ENCODE measurements at regions not wholly inside any gene's neighbourhood (a gene's known extent, or its start where the extent isn't known, plus 50 kb on each side); places are given as distances from the start of the nearest gene placed in this dataset.
A peak's percentile ranks its signal among the peaks of the same experiment; 100 is the strongest.

DNA sequence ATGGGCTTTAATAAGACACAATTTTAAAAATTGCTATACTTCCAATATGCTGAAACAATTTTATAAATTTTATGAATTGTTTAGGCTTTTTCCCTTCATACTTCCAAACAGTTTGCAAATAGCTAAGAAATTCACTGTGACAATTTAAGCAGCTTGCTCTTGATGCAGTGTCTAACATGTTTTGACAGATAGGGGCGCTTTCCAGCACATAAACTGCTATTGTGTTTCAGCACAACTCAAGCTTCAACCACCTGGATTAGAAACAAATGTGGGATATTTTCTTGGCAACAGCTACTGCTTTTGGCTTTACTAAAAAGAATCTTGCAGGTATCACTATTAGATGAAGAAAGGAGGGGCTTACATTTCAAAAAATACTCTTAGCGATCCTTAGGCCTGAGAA is 565.8 kb upstream of the DPPA4 start:
- no peak for DNase-seq

DNA sequence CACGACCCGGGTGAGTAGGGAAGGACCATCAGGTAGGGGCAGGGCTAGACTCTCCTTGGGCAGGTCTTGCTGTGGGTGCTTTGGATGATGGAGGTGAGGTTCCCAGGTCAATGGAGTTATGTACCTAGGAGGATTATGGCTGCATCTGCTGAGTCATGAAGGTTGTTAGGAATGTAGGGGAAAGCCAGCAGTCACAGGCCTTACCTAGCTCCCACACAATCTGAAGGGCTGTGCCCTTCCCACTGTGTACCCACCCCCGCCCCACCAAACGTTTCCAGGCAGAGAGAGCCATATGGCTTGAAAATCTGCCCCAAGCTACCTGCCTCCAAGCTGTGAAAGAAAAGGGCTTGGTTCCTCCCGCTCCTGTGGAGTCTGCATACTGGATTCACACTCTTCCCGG is 573.4 kb upstream of the DPPA4 start:
- DNase-seq, result no peak

DNA sequence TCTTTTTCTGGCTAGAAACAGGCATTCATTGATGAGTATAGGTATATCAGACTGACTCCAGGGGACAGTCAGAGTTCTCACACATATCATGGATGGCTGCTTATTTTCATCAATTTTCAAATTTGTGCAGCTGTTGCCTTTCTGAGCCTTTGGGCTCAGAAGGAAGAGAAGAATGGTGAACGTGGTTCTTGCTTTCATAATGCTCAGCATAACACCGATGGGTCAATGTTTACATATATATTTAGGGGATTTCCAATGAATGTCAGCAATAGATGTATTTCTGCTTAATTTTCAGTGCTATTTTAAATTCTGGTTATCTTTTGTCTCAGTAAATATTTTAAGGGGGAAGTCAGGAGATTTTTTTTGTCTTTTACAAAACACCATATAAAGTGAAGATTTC is 581.4 kb upstream of the DPPA4 start:
- DNase-seq, result no peak

DNA sequence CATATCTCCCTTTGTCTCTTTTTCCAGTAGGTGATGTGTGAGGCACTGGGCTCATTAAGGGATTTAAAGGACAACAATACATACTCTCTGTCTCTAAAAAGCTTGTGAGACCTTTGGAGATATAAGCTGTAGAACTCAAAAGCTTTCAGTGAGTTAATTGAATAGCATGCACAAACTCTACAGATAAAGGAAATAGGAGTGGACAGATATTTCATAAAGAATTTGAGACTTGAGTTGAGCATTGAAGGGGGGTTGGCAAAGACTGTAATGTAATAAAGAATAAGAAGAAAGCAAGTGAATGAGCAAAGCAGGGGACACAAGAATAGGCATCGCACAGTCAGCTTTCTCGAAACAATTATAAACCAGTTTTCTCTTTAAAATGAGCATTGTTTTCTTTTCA is 583.4 kb upstream of the DPPA4 start:
- DNase-seq, result no peak

DNA sequence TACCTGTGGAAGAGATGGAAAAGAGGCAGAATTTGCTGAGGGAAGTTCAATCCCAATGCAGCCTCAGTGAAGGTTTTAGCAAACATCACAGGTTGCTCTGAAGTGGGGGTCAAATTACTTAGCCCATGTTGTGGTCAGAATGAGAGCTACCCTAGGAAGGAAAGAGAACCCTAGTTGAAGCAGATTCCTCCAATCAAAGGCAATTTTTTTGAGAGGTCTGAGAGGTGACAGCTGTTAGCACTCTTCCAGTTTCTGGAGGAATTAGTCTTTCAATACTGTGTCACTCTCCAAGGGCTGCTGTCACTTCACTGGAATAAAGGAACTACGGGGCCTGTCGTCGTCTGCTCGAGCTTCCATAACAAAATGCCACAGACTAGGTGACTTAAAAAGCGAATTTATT is 584.2 kb upstream of the DPPA4 start:
- peak; percentile 34 for DNase-seq

DNA sequence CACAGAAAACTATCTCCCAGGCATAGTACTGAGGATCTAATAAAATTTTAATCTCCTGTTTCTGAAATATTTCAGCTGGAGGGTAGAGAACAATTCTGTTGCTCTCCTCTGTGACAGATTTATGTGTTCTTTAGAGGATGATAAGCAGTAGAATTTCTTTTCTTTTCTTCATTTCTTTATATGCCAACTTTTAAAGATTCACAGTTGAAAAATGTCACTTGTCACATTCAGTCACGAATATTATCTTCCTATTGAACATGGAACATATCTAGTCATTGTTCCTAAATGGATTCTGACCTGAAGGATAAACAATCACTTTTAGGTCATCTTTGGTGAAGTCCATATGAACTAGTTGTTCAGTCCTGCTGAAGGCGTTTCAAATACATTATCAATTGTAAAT is 585.5 kb upstream of the DPPA4 start:
- DNase-seq, result no peak

DNA sequence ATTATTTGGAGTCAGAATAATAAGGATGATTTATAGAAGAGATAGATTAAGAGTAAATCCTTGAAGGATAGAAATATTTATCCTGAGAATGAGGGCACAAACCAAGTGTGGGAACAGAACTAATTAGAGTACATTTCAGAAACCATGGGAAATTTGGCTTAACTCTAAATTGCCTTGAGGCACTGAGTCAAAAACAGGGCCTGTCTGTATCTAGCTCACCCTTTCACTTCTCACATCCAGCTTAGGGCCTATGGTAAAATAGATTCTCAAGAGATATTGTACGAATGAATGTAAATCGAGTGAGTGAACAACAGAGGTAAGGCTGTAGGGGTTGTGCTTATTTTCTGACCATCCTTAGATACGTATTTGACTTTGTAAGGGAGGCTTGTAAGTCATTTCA is 586.1 kb upstream of the DPPA4 start:
- no peak for DNase-seq

DNA sequence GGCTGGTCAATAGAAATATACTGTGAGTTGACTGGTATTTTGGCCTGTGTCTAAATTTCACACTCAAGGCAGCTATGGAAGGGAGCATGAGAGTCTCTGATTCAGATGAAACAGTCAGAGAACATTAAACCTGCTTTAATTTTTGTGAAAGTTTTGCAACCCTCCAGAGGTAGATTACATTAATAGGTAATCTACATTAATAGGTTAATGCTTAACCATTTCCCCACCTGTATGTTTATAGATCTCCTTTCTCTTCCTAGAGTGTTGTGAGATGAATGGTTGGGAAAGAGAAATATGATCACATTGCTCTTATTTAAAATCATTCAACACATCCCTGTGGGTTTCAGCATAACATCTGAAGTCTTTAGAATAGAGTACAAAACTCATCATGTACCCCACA is 586.9 kb upstream of the DPPA4 start:
- DNase-seq, result no peak

DNA sequence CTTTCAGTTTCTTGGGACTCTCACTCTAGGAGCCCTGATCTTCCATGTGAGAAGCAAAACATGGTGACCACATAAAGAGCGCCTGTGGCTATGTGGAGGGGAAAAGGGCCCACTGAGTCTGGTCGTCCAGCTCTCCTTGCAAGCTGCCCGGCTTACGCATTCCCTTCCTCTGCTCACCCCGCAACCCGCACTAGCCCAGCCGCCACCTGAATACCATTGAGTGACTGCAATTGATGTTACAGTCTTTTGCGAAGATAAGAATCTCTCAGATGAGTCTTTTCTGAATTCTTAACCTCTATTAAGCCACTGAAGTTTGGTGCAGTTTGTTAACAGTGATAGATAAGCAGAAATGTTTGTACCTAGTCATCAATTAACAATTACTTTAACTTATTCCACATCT is 589.0 kb upstream of the DPPA4 start:
- DNase-seq, result no peak

DNA sequence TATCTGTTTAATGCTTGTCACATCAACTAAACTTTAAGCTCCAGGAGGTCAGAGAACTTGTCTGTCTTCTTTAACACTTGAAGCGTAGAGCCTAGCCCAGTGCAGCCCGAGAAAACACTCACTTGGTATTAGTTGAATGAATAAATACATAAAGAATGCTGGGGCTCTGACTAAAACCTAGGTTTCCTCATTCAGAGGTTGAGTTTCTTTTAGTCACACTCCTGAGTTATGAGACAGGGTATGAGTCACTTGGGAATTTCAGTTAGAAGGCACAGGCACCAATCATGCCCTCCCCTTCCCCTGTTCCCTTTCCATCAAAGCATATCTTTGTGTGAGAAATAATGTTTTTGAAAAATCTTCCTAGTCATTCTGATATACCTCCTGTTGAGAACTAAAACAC is 589.8 kb upstream of the DPPA4 start:
- no peak for DNase-seq

DNA sequence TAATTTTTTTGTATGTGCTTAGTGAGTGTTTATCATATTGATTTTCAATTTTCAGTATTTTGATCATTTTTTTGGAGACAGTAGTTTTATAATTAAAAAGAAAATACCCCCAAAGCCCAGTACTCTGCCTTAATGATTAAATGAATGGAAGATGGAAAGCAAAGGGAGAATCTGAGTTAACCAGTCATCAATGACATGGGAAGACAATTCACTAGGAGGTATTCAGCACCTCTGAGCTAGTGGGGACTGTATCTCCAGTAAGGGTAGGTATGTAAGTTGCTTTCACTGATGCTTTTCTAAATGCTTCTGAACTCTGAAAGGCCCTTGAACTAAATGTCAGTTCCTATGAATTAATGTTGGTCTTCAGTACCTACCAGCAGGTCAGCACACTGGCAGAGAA is 590.4 kb upstream of the DPPA4 start:
- DNase-seq, result no peak

DNA sequence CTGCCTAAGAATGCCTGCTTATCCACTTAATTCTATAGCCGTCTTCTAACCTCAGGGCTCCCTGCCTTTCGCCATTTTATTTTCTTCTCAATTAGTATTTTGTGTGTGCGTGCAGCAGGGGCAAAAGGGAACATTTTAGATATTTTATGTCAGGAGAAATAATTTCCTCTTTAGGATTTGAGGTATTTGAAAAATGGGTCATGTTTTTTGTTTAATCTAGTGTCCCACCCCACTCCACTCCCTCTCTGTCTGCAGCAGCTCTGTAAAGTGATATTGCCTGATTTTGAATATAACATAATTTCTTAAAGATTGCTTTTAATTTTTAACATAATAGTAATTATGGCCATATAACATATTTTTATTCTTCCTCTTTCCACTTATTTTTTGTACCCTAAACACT is 593.2 kb upstream of the DPPA4 start:
- DNase-seq, result no peak

DNA sequence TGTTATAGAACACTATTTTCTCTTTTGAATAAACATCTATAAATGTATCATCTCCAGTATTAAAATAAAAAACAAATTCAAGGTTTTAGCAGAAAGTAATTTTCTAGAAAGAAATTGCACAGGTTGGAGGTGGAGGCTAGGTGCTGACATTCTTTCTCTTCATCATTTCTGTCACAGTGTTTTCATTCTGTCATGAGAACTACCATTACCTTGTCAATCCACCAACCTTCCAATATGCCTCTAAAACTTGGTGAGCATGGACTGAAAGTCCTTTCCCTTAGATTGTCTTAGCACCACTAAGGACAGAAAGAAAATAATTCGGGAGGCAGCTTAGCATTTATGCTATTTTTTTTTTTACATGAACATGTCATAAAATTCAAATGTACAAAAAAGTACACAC is 596.2 kb upstream of the DPPA4 start:
- DNase-seq, result no peak

DNA sequence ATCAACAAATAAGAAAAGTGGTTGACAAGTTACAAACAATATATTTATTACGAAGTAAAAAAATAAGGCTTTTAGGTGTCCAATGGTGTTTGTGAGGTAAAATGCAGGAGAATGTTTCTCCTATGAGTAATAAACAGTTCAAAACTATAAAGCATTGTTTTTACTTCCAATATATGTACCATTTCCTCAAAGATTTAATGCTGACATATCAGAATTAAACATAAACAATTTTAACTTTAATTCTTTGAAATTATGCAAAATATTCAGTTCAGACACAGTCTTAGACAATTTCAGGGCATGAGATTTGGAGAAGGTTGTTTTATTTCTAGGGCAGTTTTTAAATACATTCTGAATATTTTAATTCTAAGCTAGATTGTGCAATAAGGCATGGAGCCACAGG is 602.5 kb upstream of the DPPA4 start:
- DNase-seq, result no peak

DNA sequence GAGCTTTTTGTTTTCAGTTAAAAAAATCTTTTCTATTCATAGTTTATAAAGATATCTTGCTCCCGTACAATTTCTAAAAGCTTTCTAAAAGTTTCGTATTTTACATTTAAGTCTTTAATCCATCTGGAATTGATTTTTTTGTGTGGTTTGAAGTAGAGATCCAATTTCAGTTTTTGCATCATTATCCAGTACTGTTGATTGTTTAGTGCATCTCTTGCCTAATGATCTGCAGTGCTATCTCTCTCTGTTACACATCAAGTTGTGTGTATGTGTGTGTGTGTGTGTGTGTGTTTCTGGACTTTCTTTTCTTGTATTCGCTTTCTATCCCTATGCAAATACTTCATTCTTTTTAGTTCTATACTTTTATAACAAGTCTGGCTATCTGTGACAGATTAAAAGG is 605.8 kb upstream of the DPPA4 start:
- DNase-seq, result no peak

DNA sequence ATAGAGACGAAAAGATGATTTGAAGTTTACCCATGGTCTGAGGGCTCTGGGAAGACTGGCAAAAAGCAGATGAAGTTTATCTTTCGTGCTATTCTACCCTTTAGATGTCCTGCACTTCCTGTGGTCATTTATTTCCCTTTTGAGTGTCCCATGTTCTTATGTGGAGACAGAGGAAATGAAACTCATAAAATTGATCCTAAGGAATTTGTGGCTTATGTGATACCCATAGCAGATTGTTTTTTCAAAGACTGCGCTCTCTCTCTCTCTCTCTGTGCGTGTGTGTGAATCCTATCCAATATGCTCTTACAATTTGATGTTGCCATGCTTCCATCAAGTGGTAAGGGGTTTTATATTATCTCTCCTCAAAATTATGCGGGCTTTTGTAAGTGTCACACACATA is 607.5 kb upstream of the DPPA4 start:
- no peak for DNase-seq

DNA sequence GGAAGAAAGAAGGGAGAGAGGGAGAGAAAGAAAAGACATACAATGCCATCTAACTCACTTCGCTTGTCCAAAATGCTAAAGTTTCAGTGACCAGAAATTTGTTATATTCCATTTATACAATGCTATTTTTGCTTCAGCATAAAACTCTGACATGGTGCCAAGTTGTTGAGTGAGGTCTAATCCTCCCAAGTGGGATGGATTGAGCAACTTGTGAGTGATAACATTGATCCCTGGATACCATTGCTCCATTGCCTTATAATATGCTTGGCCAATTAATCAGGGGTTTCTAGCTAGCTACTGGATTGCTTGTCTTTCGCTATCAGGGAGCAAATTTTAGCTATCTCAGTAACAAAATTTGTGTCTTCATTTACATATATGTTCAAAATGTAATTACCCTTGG is 615.6 kb upstream of the DPPA4 start:
- no peak for DNase-seq

DNA sequence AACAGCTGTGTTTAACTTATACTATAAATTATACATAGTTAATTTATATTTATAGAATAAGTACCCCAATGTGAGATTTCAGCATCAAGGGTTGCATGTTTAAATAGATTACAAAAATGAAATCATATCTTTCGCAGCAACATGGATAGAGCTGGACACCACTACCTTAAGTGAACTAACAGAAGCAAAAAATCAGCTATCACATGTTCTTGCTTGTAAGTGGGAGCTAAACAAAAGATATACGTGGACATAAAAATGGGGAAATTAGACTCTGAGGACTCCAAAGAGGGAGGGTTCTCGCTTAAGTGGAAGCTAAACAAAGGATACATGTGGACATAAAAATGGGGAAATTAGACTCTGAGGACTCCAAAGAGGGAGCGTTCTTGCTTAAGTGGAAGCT is 626.5 kb upstream of the DPPA4 start:
- no peak for DNase-seq

DNA sequence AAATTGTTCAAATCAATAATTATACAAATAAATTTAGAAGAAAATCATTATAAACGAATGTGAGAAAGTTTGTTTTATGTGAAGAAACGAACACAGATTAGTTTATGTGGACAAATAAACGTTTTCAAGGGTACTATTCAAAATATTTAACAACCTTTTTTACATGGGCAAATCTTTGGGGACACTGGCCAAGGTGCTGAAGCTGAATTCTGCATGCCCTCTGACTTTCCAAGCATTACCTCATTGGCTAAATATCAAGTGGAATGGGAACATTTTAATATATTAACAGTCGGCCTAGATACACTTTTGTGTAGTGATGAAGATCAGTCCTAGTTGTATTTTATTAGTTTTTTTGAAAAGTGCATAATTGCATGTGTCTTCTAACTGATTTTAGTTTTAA is 636.4 kb upstream of the DPPA4 start:
- DNase-seq, result no peak

DNA sequence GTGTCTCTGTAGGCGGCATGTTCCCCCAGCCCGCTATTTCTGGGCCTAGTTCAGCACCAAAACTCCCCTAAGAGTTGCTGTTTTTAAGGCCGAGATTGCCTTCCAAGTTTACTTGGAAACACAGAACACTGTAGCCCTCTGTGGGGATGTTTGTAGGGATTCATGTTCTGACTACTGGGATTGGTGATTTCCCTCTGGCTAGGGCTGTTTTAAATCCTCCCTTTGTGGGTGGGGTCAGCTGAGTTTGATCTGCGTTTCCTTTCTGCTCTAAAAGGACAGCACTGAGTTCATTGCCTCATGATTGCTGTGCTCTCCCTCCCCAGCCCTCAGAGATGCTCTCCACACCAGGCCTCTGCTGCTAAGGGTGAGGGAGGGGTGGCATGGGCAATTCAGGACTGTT is 640.6 kb upstream of the DPPA4 start:
- no peak for DNase-seq

DNA sequence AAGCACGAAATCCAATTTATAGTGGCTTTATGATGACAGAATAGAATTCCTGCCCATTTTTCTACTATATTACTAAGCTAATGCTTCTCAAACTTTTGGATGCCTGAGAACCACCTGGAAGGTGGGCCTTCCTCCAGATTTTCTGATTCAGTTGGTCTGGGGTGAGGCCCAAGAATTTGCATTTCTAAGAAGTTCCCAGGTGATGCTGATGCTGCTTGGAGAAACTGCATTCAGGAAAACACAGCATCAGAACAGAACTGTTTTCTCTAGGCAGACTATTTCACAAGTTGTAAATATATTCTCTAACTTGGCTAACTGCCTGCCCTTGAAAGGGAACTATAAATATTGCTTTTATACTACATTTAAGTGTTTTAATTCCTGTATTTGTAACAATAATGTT is 644.9 kb upstream of the DPPA4 start:
- peak; percentile 17 for DNase-seq

DNA sequence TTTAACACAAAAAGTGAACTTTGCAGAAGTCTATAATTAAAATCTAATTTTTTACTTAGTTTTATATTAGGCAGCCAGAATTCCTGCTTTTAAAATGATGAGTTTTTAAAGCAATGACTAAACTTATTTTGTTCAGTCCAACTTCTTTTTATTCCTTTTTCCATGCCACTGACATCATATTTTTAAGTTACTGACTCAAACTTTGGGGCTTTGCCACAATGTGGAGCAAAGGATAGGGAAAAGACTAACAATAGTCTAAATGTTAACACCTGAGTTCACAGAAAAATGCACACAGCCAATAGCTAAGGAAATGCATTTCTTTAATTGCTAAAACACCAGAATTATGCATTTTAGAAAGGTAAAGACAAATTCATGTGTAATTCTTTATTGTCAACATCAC is 647.6 kb upstream of the DPPA4 start:
- DNase-seq, result no peak

DNA sequence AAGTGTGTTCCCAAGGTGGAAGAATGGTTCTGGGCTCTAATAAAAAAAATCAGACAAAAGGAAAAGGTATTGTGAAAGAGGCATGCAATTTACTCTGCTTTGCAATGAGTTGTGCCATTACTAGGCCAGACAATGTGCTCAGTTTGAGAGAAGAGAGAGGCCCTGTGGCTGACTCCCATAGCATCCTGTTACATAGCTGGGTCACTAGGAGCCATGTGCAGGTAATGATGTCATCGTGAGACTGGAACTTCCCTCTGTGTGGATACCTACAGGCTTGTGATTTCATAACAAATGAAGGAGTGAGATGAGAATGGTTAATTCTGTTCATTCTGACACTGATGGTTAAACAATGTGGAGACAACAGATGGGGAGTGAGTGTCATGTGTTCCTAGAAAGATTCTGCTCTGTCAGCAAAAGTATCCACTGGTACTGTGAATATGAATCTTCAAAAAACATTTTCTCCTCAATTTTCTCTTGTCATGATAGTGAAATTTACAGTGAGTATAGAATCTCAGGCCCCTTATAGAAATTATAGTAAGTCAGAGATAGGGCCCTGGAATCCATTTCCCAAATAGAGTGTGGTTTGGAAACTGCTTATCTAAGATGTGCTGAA is 648.7 kb upstream of the DPPA4 start:
- no peak for DNase-seq

DNA sequence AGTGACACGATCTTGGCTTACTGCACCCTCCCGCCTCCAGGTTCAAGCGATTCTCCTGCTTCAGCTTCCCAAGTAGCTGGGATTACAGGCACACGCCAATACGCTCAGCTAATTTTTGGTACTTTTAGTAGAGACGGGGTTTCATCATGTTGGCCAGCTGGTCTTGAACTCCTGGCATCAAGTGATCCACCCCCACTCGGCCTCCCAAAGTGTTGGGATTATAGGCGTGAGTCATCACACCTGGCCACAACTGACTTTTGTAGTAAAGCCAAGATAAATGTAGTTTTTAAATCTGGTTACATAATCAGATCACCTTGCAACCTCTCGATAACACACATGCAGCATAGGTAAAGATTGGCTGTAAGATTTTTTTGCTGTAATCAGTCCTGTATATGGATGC is 657.5 kb upstream of the DPPA4 start:
- DNase-seq, result no peak

DNA sequence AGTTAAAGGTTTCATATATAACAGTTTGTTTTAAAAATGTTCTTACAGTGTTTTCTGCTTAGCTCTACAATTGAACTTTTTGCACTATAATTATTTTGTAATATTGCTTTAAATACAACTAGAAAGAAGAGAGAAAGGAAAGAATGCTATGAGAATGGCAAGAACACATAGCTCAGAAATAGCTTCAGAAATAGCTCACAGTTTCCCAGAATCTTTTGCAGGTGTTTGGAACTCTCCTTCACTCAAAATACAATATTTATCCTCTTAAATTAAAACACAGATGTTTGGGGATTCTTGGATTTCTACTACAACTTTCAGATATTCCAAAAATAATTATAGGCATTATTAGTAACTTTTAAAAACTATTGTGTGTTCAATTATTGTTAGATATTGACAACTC is 658.0 kb upstream of the DPPA4 start:
- no peak for DNase-seq
